HPDE6-E6E7 (cell line): ENCODE measurements at regions not wholly inside any gene's neighbourhood (a gene's known extent, or its start where the extent isn't known, plus 50 kb on each side); places are given as distances from the start of the nearest gene placed in this dataset.
A peak's percentile ranks its signal among the peaks of the same experiment; 100 is the strongest.

ENCODE experiments used
- DNase-seq: peaks from one replicate; pipeline ENCODE4 v3.0.0; 2011; ENCODE audit warnings: missing footprints; ENCODE audit errors: extremely low spot score

DNA sequence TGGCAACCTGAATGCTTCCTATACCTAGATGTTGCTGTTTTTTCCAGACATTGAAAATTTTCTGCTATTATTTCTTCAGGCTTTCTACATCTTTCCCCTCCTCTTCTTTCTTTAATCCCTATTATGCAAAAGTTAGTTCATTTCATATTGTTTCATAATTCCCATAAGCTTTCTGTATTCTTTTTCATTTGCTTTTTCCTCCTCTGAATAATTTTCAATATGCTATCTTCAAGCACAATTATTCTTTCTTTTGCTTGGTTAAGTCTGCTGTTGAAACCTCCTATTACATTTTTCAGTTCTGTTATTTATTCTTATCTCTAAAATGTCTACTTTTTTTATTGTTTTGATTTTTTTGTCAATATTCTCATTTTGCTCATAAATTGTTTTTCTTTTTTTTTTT is 947.1 kb upstream of the MIR17HG start:
- no peak for DNase-seq

DNA sequence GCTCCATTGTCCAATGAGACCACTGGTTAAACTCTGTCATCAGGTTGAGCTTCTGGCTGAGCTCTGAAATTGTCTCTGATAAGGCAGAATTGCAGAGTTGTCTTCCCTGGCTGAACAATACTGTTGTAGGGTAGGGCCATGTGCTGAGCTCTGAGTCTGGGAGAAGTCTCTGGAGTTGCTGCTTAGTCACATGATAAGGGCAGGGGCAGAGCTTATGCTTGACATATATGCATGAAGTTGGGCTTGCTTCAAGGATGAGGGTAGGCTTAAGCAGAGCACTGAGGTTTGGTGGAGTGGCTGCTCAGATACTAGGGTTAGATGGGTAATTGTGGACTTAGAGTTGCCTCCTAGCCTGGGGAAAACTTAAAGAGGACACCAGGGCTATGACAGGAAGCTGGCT is 946.3 kb upstream of the MIR17HG start:
- no peak for DNase-seq

DNA sequence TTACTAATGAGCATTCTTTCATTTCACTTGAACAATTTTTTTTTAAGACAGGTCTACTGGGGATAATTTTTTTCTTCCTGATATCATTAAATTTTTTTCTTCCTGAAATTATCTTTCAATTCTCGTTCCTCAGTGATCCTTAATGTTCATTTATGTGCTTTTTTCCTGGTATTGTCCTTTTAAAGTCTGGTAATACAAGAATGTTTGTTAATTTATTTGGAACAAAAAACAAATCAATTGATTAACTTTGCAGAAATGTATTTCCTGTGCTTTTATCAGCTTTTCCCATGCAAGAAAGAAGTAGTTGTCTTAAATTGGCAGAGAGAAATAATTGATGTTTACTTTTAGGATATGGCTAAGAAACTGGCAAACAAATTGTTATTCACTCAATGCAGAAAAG is 945.4 kb upstream of the MIR17HG start:
- DNase-seq = no peak

DNA sequence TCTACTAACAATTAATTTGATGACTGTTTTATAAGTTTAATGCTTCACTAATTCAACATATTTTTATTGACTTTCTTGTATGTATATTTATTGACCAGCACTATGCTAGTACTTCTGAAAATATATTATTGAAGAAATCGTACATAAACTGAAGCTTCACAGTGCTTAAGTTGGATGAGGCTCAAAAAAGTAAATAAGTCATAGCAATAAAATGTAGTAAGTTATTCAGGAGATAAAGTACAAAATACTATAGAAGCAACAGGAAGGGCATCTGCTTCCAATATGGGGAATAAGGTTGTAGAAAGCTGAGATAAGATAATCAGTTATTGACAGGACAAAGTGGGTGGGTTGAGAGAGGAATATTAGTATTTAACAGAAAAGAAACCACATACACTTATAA is 944.9 kb upstream of the MIR17HG start:
- DNase-seq = no peak

DNA sequence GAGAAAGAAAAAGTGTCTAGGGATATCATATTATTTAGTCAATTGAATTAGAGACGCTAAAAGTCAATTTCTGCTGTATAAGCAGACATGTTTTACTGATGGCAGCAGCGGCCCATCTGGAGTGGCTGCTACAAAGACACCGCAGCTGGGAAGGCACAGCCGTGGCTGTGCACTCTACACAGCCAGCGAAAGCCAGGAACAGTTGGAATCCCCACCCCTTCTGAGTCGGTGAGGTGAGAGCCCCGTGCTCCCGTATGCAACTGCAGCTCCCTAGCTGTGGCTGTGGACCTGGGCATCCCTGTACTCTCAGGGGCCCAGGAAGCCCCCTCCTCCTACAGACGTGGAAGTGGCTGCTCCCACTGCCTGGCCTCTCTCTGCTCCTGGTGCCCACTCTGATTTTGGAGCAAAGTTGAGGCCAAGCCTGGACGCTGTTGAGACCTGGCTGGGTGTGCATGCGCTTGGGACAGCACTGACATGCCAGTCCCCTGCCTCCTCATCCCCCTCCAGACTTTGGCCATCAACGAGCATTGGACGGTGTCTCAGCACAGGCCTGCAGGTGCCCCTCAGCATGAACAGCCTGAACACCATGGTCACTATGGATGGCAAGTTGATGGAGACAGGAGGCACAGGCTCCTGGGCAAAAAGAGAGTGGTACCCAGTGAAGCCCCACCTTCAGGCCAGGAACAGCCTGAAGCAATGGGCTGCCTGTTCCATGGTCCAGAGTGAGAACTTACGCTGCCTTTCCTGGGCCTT is 944.0 kb upstream of the MIR17HG start:
- DNase-seq = no peak

DNA sequence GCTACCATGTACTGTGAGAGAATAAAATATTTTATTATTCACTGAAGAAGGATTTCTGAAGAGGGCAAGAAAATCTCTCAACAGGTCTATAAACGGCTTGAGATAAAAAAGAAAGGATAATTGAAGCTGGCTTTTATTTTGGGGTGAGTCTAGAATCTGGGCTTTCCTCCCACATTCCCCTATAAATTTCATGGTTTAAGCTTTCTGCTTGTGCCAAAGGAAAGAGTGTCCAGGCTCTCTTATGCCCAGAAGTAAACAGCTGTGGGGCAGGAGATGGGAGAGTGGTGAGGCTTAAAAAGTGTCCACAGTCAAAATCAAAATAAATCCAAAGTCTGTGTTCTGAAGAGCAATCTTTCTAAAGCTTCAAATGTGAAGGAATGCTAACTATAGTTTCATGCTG is 942.2 kb upstream of the MIR17HG start:
- no peak for DNase-seq

DNA sequence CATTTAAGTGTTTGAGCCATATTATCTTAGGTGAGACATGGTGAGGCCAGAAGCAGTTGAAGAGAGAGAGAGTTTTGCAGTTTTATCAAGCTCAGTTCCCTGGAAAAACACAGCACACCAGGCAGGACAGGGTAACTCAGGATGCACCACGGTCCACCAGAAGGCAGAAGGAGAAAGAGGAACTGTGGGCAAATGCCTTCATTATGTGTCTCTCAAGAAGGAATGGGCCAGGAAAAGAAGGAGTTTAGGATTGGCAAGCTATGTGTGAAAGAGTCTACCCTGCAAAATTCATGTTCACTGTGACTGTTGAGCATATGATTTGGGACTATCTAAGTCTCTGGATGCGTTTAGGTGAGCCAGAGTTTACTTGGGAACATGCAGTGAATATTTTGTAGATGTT is 934.5 kb upstream of the MIR17HG start:
- no peak for DNase-seq

DNA sequence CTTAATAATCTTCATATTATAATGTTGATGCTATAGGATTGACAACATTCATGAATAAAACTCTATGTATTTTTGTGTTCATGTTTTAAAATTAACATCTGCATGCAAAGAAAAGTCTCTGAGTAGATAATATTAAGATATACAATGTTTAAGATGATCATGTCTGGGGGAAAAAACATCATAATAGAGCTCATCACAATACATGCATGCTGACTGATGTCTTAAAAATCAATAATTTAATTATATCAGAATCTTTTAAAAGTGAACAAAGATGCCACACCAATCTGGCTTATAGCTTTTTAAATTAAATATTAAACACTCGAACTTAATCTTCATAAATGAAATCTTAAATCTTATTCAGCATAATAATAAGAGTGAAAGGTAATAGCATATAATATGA is 933.9 kb upstream of the MIR17HG start:
- DNase-seq = no peak

DNA sequence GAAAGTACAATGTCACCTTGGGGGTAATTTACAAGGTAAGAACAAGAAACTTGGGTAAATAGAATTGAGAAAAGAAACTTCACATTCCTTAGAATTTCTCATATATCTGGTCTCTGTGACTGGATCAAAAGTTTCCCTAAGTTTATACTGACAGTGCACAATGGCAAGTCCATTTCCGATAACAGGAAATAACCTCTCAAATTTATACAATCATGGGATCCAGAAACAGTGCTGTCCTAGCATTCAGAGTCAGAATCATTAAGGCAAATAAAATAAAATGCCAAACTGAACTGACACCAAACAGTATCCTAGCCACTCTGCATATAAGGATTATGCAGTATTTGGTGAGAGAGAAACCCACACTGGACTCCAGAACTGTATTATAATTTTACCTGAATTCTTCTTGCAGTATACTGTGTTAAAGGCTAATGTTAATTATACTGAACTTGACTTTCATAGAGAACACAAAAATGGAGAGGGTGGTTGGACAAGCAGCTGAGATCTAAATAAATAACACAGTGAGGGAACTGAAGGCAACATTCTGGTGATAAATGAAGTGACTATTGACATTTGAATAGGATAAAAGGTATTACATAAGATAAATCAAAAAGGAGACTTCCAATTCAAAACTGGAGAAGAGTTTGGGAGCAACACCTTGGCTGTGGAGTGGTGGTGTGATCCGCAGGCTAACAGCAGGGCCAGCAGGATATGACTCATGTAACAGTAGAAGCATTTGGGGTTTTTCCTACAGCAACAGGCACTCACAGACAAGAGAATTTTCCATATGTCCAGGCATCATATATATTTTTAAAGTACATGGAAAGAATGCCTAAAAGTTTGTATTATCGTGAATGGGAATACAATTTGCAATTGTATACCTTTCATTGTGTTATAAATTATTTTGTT is 932.5 kb upstream of the MIR17HG start:
- DNase-seq = peak; percentile 66

DNA sequence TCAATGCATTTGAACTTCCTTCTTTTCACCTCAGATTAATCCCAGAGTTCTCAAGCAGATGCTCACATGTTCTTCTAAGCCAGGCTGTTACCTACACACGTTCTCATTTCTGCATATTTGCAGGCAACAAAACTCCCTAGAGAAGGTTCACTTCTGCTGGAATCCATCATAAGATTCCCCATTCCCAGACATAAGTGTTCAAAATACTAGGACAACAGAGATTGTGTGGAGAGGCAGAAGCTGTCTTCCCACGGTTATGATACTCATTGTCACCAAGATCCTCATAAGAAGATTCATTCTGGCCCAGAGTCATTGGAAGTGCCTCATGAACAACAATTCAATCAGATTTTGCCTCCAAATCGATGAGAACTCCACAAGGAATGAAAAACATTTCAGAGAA is 931.6 kb upstream of the MIR17HG start:
- no peak for DNase-seq

DNA sequence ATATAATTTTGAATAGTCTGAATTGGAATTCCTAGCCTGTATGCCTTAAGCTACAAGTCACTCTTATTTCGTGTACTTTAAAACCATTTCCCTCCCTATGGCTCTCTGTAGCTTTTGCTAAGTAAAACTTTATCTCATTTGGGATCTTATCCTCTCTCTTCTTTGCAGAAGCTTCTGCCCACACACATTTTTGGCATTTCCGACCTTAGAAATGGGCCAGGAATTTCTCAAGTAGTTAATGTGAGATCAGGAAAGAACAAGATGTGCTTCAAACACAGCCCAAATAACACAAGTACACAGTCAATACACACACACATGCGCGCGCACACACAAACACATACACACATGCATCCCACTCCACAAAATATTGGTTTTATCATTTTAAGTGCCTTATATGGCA is 931.0 kb upstream of the MIR17HG start:
- DNase-seq = no peak

DNA sequence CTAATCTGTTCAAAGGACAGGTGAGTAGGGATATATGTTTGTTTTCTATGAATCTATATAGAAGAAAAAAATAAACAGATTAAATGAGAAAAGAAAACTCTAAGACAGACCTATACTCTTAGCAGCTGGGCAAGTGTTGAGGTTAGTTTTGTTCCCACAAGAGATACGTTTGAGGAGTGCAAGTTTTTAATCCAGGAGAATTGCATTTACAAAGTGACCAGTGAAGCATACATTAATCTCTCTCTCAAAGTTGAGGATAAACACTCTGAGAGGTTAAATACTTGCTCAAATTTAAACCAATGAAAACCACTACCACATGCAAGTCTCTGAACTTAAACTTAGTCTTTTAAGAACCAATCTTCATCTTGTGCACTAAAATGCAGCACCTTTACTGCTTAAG is 930.5 kb upstream of the MIR17HG start:
- no peak for DNase-seq

DNA sequence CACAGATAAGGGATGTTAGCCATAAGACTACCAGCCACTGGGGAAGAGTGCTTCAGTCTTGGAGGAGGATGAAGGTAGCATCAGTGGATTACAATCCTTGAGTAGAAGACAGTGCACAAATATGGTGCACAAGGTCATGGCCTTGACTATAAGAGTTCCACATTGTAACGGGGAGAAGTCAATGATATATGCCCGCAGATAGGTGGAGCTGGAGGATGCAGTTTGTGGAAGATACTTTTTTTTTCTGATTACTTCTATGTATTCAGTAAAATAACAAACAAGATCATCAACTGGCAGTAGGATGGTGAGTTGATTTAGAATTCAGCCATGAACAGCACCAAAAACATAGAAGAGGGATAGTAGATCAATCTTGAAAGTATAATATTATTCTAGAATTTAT is 926.8 kb upstream of the MIR17HG start:
- no peak for DNase-seq

DNA sequence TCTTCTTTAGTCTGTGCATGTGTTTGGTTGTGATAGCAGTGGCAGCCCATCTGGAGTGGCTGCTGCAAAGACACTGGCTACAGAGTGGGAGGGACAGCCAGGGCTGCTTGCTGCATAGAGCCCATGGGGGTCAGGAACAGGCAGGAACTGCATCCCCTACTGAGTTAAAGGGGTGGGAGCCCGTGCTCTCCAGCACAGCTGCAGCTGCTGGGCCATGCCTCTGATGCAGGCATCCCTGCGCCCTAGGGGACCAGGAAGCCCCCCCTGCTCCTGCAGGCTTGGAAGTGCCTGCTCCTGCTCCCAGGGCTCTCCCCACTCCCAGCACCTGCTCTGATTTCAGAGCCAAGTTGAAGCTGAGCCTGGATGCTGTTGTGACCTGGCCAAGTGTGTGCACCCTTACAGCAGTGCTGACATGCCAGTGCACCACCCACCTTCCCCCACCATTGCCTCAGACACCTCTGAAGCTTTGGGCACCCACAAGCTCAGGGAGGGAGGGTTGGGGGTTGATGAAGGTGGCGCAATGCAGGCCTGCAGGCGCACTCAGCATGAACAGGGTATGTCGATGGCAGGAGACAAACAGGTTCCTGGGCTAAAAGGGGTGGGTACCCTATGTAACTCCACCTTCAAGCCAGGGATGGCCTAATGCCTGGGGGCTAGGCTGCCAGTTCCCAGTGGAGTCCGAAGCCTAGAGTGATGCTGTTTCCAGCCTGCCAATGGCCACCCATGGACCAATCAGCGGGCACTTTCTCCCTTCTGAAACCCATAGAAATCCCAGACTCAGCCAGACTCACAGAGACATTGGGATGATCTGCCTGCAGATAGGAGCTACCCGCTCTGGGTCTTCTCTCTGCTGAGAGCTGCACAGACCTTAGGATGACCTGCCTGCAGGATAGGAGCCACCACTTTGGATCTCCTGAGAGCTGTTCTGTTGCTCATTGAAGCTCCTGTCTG is 919.9 kb upstream of the MIR17HG start:
- no peak for DNase-seq

DNA sequence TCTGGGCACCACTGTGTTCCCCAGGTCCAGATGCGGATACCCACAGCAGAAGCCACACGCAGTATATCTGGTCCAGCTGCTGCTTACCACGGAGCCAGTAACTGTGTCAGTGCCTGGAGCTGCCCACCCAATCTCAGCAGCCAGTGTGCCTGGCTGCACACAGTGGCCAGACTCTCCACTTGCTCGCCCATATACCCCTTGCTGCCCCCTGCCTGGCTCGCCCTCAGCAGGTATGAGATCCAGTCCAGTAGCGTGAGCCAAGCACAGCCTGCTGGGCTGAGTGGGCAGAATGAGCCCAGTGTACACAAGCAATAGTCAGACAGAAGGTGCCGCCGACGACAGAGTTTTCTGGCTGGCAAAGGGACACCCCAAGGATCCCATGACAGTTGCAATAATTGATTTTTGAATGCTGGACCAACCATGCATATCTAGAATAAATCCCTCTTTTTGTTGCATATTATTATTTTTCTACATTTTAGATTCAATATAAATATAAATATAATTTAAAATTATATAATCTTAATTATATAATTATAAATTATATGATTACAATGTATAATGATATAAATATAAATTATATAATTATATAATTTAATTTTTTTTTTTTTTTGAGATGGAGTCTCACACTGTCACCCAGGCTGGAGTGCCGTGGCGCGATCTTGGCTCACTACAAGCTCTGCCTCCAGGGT is 918.8 kb upstream of the MIR17HG start:
- DNase-seq = no peak

DNA sequence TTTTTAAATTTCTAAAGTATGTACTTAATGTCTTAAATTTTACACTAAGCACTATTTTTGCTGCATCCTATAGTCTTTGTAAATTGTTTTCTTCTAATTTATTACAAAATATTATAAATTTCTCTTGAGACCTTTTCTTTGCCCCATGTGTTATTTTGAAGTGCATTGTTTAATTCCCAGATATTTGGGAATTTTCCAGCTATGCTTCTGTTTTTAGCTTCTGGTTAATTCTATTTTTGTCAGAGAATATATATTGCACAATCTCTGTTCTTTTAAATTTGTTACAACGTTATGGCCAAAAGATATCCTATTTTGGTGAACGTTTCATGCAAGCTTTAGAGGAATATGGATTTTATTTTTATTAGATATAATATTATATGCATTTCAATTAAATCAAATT is 917.4 kb upstream of the MIR17HG start:
- no peak for DNase-seq

DNA sequence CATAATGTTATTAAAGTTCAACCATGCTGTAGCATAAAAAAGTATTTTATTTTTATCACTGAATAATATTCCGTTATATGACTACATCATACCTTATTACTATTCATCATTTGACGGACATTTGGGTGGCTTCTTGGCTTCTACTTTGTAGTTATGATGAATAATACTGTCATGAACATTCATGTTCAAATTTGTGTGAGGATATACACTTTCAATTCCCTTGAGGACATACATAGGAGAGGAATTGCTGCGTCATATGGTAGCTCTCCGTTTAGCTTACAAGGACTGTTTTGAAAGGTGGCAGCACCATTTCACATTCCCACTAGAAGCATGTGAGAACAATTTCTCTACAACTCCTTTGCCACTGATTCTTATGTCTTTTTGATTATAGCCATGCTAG is 910.8 kb upstream of the MIR17HG start:
- no peak for DNase-seq

DNA sequence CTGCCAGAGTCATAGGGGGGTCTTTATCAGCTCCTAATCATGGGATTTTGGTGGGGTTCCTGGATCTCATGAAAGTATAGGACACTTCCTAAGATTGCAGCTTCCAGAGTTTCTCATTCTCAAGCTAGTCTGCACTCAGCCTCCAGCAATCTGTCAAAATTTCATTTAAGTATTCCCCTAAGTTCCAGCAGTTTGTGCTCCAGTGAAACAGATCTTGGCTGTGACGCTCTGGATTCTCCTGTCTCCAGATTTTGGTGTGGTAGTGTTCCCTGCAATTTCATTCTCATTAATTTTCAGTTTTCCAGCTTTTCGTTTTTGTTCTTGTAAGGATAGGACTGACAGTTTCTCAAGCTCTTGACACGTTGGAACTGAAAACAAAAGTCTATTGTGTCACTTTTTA is 908.9 kb upstream of the MIR17HG start:
- no peak for DNase-seq

DNA sequence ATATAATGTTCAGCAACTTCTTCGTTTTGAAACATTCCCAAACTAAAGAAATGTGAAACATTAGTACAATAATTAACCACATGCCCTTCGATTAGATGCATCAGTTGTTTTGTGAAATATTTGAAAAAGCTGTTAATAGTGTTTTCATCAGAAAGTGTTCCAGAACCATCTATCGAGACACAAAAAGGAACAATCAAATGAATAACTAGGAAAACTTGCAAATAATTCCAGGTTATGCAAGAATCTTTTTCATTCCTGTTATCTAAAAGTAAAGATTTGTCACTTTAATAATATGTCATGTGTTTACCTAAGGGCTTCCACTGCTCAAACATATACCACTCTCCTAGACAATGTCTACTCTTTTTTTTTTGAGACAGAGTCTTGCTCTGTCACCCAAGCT is 904.2 kb upstream of the MIR17HG start:
- no peak for DNase-seq

DNA sequence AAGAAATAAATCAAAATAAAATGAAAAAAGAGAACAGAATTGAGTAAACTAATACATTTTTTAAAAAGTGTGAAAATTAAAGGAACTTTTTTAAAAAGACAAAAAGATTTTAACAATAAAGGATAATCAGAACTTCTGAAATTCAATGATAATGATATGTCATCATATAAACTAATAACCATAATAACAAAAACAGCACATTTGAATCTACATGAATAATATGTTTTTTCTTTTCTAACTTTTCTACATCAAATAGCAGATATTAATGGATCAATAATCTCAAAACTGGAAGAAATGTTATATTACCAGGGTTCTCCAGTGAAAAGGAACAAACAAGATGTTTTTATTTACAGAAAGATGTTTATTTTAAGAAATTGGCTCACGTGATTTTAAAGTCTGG is 903.3 kb upstream of the MIR17HG start:
- DNase-seq = no peak

DNA sequence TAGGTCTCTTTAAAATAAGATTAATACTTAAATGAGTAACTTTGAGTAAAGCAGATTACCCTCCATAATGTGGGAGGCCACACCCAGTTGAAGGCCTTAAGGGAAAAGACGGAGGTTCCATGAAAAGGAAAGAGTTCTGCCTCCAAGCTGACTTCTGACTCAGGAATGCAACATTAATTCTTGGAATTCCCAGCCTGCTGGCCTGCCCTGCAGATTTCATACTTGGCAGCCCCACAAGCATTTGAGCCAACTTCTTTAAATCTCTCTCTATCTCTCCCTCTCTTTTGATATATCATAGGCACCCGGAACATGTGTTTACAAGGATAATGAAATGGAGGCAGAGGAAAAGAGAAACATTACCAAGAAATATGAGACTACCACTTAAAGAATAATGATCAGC is 902.3 kb upstream of the MIR17HG start:
- peak; percentile 36 for DNase-seq
